ENCODE measurements at regions not wholly inside any gene's neighbourhood (a gene's known extent, or its start where the extent isn't known, plus 50 kb on each side); places are given as distances from the start of the nearest gene placed in this dataset.

GRCh38 chr6:47117314-47117713 lies 75.2 kb upstream of the ADGRF1 start (continued):
- TF ChIP-seq MTF1 (CRISPR knock-in tag; IDR thresholded peaks at IDR 0.05) = no peak
- no peak for TF ChIP-seq ZNF331 (CRISPR knock-in tag; IDR thresholded peaks at IDR 0.05)
- TF ChIP-seq IKZF1 (IDR thresholded peaks at IDR 0.05) = no peak
- no peak for TF ChIP-seq ZNF274 (CRISPR knock-in tag; IDR thresholded peaks at IDR 0.05)
- TF ChIP-seq SIN3B (IDR thresholded peaks at IDR 0.05; ENCODE audit: low read length) = no peak
- TF ChIP-seq THAP11 (CRISPR knock-in tag; IDR thresholded peaks at IDR 0.05) = peak; percentile 32; the same call in 1 of the 2 replicates
- TF ChIP-seq BATF2 (CRISPR knock-in tag; IDR thresholded peaks at IDR 0.05) = no peak
- no peak for TF ChIP-seq ZNF572 (CRISPR knock-in tag; IDR thresholded peaks at IDR 0.05)
- TF ChIP-seq SOX6 (IDR thresholded peaks at IDR 0.05) = no peak
- peak; percentile 34; the same call in 1 of the 2 replicates for TF ChIP-seq SOX6 (CRISPR knock-in tag; IDR thresholded peaks at IDR 0.05)
- TF ChIP-seq NBN (conservative IDR thresholded peaks at IDR 0.05) = no peak
- no peak for TF ChIP-seq ZMYM2 (CRISPR knock-in tag; IDR thresholded peaks at IDR 0.05)
- no peak for TF ChIP-seq THYN1 (CRISPR knock-in tag; IDR thresholded peaks at IDR 0.05; ENCODE audit: borderline replicate concordance, low read depth)
- no peak for TF ChIP-seq RAD21 (CRISPR knock-in tag; IDR thresholded peaks at IDR 0.05)
- no peak for TF ChIP-seq FOXP4 (CRISPR knock-in tag; IDR thresholded peaks at IDR 0.05)
- TF ChIP-seq CEBPZ (IDR thresholded peaks at IDR 0.05; ENCODE audit: low read length) = no peak
- no peak for TF ChIP-seq JDP2 (CRISPR knock-in tag; IDR thresholded peaks at IDR 0.05; ENCODE audit: borderline replicate concordance)
- no peak for TF ChIP-seq JARID2 (CRISPR knock-in tag; IDR thresholded peaks at IDR 0.05; ENCODE audit: insufficient replicate concordance)
- TF ChIP-seq ZNF496 (CRISPR knock-in tag; IDR thresholded peaks at IDR 0.05; ENCODE audit: insufficient replicate concordance) = no peak
